Posterior cingulate gyrus (tissue), 11 donors: ENCODE measurements at regions not wholly inside any gene's neighbourhood (a gene's known extent, or its start where the extent isn't known, plus 50 kb on each side); places are given as distances from the start of the nearest gene placed in this dataset.
"Not testable (repeated sequence)": the region's sequence is repeated elsewhere in the genome, so short reads cannot be mapped to it uniquely, and the experiment has no call there.

Experiments used
- DNase-seq, 10 donors: peaks; one replicate each; pipeline versions ENCODE4 v3.0.0 to v3.0.0-alpha.2; 2020 to 2021; ENCODE audit warnings: mixed read lengths in 3 of 10
- intact Hi-C: fragments of 100-400 bp; cut with DNase I; formaldehyde crosslinking; loops from one replicate; pipeline ENCODE4 v1.15.1; 2023

DNA sequence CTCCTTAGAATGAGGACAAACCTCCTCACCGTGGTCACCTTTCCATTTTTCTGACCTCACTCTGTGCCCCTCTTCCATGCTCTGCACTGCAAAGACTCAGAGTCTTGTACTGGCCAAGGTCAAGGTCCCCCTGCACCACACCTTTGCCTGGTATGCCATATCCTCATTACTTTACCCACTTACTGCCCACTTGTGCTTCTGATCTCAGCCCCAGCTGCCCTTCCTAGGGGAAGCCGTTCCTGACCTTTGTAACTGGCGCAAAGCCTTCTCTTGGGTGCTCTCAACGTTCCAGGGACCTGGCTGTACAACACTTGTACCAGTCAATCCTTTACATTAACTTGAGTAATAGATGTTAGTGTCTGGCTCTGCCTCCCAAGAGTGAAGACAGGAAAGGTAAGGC, 256.0 kb downstream of the SV2B start:
- intact Hi-C loops = no loop called here
- peak in 1 of 10 donors; percentile 30 for DNase-seq

DNA sequence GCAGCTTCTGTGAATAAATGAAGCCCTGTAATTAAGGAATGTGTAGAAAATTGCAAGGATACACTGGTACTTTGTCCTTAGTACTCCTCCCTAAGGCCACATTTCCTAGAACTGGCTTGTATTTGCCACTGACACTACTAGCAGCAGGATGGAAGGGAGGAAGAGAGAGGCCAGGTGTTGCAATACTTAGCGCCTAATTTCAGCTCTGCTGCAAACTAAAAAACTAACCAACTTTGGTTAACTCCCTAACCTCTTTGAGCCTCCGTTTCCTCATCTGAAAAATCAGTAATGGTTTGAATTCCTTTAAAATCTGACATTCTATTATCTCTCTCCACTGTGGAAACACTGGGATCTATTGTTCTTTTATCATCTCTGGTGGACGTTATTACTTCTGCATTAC, 257.0 kb downstream of the SV2B start:
- DNase-seq = no peak
- intact Hi-C loops = no loop called here

DNA sequence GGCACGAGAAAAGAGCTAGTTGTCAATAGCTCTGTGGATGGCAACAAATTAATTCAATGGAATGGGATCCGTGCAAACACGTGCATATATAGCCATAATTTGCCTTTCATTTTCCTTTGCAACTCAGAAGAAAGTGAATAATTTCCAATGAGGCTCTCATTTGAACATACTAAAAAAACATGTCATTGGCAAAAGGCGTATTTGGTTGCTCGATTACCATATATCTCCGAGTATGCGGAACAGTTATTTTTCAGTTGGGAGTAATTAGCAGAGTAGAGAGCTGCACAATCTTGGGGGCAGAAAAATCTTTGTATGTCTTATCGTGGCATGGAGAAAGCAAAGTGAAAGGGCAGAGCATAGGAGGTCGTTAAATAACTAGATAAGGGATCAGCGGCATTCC, 257.4 kb downstream of the SV2B start:
- no peak for DNase-seq
- intact Hi-C loops = no loop called here

GRCh38 chr15:91358405-91358804, 258.3 kb downstream of the SV2B start:
- no peak for DNase-seq
- intact Hi-C loops = no loop called here

- DNase-seq = peak in 2 of 10 donors; percentile 16 to 22
- intact Hi-C loops = not testable (repeated sequence)
These were observed 261.6 kb downstream of the SV2B start for GRCh38 chr15:91361696-91362095.

DNA sequence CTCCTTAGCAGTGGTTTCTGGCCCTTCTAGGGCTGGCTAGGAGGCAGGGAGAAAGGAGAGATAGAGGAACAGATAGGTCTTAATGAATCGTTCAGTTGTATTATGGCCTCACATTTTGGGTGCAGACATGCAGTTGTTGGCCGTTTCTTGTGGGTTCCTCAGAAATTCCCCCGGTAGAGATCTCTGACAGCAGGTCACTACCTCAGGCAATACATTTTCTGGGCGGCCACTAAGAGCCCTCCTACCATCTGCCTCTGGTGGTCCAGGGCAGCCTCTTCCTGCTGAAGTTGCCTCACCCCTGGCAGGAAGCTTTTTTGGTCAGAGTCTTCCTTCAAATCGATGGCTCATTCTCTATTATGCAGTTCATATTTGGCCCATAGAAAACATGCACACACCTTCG, 266.1 kb downstream of the SV2B start:
- intact Hi-C loops = no loop called here
- no peak for DNase-seq

- no peak for DNase-seq
- intact Hi-C loops = no loop called here
These were observed 268.6 kb downstream of the SV2B start for GRCh38 chr15:91368611-91369010.

DNA sequence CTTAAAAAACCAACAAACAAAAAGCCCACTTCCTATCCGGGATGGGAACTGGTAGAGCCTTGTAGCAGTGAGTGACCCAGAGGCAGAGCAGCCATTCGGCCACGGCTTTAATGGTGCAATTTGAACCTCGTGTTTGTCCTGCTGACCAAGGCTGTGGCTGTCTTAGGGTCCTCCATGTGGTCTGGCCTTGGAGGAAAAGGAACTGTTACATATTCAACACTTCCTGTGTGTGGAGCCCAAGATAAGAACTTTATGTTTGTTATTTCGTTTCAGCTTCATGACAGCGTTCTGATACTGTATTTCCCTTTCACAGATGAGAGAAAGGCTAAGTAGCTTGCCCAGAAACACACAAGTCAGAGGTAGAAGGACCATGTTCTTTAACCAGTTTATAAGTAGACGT, 269.8 kb downstream of the SV2B start:
- intact Hi-C loops = no loop called here
- no peak for DNase-seq

- intact Hi-C loops, DNase-seq: not testable (repeated sequence)
These were observed 271.3 kb downstream of the SV2B start for GRCh38 chr15:91371345-91371744.

DNA sequence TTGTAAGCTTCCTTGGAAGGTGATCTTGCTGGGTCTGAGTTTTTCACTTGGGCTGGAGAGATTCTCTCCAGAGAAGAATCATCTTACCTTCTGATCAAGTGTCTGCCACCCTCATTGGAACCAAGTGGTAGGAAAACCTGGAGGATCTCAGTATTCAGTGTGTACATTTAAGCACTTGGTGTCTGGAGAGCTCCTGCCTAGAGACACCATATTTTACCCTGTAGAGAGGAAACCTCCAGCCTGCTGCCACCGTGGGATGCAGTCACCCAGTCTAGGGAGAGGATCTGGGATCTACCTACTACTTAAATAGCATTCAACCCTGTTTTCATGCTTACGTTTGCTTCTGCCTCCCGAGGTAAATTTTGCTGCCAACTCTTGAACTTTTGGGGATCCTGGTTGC, 274.3 kb downstream of the SV2B start:
- DNase-seq = no peak
- intact Hi-C loops = no loop called here

GRCh38 chr15:91376038-91376437, 276.0 kb downstream of the SV2B start:
- DNase-seq = no peak
- intact Hi-C loops = no loop called here

DNA sequence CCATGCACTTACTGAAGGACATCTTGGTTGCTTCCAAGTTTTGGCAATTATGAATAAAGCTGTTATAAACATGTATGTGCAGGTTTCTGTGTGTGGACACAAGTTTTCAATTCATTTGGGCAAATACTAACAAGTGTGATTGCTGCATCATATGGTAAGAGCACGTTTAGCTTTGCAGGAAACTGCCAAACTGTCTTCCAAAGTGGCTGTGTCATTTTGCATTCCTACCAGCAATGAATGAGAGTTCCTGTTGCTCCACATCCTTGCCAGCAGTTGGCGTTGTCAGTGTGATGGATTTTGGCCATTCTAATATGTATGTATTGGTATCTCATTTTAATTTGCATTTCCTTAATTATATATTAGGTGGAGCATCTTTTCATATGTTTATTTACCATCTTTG, 280.1 kb downstream of the SV2B start:
- no peak for DNase-seq
- intact Hi-C loops = no loop called here

DNA sequence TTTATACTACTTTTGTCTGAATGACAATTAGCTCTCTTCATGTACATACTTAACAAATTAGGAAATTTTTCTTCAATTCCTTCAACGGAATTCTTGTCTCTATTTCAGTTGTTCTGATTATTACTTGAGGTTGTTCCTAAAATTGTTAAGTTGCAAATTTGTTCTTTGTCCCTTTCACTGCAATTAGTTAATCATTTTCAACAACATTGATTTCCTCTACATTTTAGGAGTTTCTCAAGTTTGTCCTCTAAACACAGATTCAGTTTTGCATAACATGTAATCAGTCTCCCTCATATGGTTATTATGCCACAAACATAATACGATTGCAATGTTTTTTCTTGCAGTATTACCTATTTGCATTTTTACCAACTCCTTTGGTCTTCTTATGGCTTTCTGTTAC, 283.5 kb downstream of the SV2B start:
- no peak for DNase-seq
- intact Hi-C loops = no loop called here

DNA sequence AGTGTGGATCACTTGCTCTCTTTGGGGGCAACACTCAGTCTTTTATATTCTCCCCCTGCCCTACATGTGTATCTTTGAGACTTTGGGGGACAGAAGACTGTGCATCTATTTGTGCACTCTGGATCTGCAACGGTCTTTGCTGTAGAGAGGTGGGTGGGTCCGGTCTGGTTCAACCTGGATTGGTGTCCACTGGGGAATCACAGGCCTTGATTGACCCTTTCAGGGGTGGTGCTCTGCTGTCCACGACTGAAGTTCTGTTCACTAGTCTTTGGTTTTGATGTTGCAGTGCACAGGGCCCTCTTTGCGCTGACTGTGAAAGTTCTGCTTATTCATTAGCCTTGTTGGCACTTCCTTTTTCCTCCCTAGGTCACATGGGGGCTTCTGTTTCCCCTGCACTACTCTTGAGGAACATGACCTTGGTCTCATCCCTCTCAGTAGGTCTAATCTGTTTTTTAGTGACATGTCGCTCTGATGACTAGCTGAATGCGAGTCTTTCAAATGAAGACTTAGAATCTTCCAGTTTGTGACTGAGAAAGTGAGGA, 284.2 kb downstream of the SV2B start:
- intact Hi-C loops = no loop called here
- DNase-seq = no peak

GRCh38 chr15:91385311-91385710, 285.3 kb downstream of the SV2B start:
- intact Hi-C loops = no loop called here
- no peak for DNase-seq

DNA sequence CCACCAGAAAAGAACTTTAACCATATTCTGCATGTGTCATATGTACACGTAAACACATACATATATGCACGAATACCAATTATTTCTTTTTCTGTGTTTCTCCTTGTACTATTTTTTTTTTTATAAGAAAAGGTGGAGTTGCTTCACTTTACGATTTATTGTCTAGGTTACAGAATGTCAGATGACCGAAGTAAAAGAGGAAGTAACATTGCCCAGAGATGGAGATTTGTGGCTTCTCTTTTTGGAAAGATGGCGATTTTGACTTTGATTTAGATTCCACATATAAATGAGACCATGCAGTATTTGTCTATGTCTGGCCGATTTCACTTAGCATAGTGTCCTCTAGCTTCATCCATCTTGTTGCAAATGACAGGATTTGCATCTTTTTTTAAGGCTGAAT, 293.1 kb downstream of the SV2B start:
- intact Hi-C loops = no loop called here
- DNase-seq = no peak

GRCh38 chr15:91400481-91400880, 300.4 kb downstream of the SV2B start:
- intact Hi-C loops = no loop called here
- DNase-seq = no peak

- no peak for DNase-seq
- intact Hi-C loops = no loop called here
These were observed 307.3 kb downstream of the SV2B start for GRCh38 chr15:91407269-91407889.

- no peak for DNase-seq
- intact Hi-C loops = no loop called here
These were observed 308.5 kb downstream of the SV2B start for GRCh38 chr15:91408476-91409076.

DNA sequence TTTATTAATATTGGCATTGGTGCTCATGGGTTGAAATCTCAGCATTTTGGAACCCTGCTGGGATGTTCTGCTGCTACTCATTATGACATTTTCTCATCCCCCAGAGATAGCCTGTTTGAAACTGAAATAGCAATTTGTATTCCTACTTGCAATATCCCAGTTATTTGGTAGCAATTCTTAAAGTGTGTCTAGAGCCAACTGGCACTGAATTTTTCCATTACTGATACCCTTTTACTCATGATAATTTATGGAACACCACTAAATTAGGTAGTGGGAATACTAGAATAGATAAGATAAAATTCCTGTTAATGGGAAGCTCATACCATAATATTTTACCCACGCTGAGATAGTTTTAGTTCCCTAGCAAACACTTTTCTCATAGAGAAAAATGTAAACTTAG, 309.3 kb downstream of the SV2B start:
- DNase-seq = no peak

GRCh38 chr15:91411586-91411985, 311.5 kb downstream of the SV2B start:
- intact Hi-C loops = no loop called here
- no peak for DNase-seq

More for the DNA sequence above, 309.3 kb downstream of the SV2B start:
- intact Hi-C loops = no loop called here

- DNase-seq = no peak
- intact Hi-C loops = no loop called here
These were observed 312.3 kb downstream of the SV2B start for GRCh38 chr15:91412138-91412928.
